HCT116 (cell line): ENCODE measurements at regions not wholly inside any gene's neighbourhood (a gene's known extent, or its start where the extent isn't known, plus 50 kb on each side); places are given as distances from the start of the nearest gene placed in this dataset.

ENCODE experiments used
- ATAC-seq: fragments of 200-7000 bp; cut with Tn5 transposase; 2 replicates; pipeline ENCODE4 v1.9.1; 2020; ENCODE audit warnings: mild to moderate bottlenecking, moderate library complexity
- BruUV-seq: library from RNA; stranded (reverse); fragments of 400-500 nt; replicated peaks from 2 replicates; lab custom pipeline; 2021; lab: Mats Ljungman, UMichigan
- CTCF ChIA-PET: fragments of 300-600 bp; sonication (Branson Sonifier 250); formaldehyde crosslinking; loops from one replicate; lab custom pipeline; 2021; ENCODE audit warnings: antibody characterized with exemption; lab: Charles Lee
- POLR2A ChIA-PET: fragments of 300-600, 350-600 bp; sonication (Branson Sonifier 250); formaldehyde crosslinking; loops from one replicate; lab custom pipeline; 2021; ENCODE audit warnings: antibody characterized with exemption; lab: Charles Lee
- RAD21 ChIA-PET, 2 experiments: fragments of 300-600 bp; sonication (Branson Sonifier 250); formaldehyde crosslinking; loops; one replicate each; lab custom pipeline; 2023; ENCODE audit warnings: low total read pairs in 2 of 2; ENCODE audit not compliant: uncharacterized antibody in 2 of 2, unreplicated experiment in 2 of 2, low non-redundant PET in 1 of 2; lab: Charles Lee
- DNase-seq: peaks from one replicate; pipeline ENCODE4 v3.0.0-alpha.2; 2010; ENCODE audit warnings: low read depth, low spot score
- H2AFZ ChIP-seq: fragments of 200-600 bp; shearing (Covaris generic), sonication (generic); 2 replicates; pipeline ENCODE4 v1.6.1; 2017; ENCODE audit warnings: low read depth, mixed run types, mixed read lengths, antibody characterized with exemption, low read length; ENCODE audit not compliant: poor library complexity, severe bottlenecking
- H3K27ac ChIP-seq: 2 replicates; pipeline ENCODE4 v1.5.1; 2012; ENCODE audit warnings: low read depth, low read length
- H3K27me3 ChIP-seq: fragments of 200-600 bp; sonication (generic); 2 replicates; pipeline ENCODE4 v1.6.1; 2016; ENCODE audit warnings: mixed run types, low read length, mixed read lengths; ENCODE audit not compliant: insufficient read depth
- H3K36me3 ChIP-seq, 2 experiments: fragments of 200-500 bp in 1 of 2; fragments of 200-600 bp in 1 of 2; sonication (Bioruptor generic) in 1 of 2; sonication (generic) in 1 of 2; 2 replicates each; pipeline versions ENCODE4 v1.5.1 to v1.6.1; 2014 to 2016; ENCODE audit warnings: low read length in 2 of 2, inconsistent platforms in 1 of 2, mixed read lengths in 1 of 2, mixed run types in 1 of 2; ENCODE audit not compliant: insufficient read depth in 2 of 2, control insufficient read depth in 1 of 2
- H3K4me1 ChIP-seq, 2 experiments: fragments of 200-600 bp in 1 of 2; sonication (generic) in 1 of 2; 2 replicates each; pipeline versions ENCODE4 v1.5.1 to v1.6.1; 2012 to 2017; ENCODE audit warnings: low read length in 2 of 2, inconsistent platforms in 1 of 2, mild to moderate bottlenecking in 1 of 2, mixed read lengths in 1 of 2, mixed run types in 1 of 2, moderate library complexity in 1 of 2; ENCODE audit not compliant: insufficient read depth in 2 of 2, control insufficient read depth in 1 of 2
- H3K4me2 ChIP-seq: fragments of 200-600 bp; sonication (generic); 2 replicates; pipeline ENCODE4 v1.6.1; 2017; ENCODE audit warnings: mixed run types, low read length, mixed read lengths
- H3K4me3 ChIP-seq, 2 experiments: fragments of 200-600 bp in 1 of 2; sonication (generic) in 1 of 2; replicated peaks in 1 of 2; 2 replicates each; pipeline ENCODE4 v1.5.1; 2011 to 2016; ENCODE audit warnings: low read length in 2 of 2, control low read depth in 1 of 2, low read depth in 1 of 2, mild to moderate bottlenecking in 1 of 2, mixed read lengths in 1 of 2, mixed run types in 1 of 2
- H3K79me2 ChIP-seq: fragments of 200-600 bp; sonication (generic); 2 replicates; pipeline ENCODE4 v1.6.1; 2017; ENCODE audit warnings: mild to moderate bottlenecking, mixed run types, low read length, moderate library complexity, mixed read lengths; ENCODE audit not compliant: insufficient read depth
- H3K9ac ChIP-seq: fragments of 200-600 bp; sonication (generic); 2 replicates; pipeline ENCODE4 v1.6.1; 2016; ENCODE audit warnings: low read length, mixed read lengths
- H3K9me2 ChIP-seq: fragments of 200-600 bp; sonication (generic), shearing (Covaris generic); 2 replicates; pipeline ENCODE4 v1.6.1; 2017; ENCODE audit warnings: mixed run types, mild to moderate bottlenecking, moderate library complexity; ENCODE audit not compliant: insufficient read depth
- H3K9me3 ChIP-seq, 2 experiments: fragments of 200-500 bp in 1 of 2; fragments of 200-600 bp in 1 of 2; sonication (Bioruptor generic) in 1 of 2; sonication (generic) in 1 of 2; 2 replicates each; pipeline ENCODE4 v1.6.1; 2014 to 2017; ENCODE audit warnings: low read length in 2 of 2, mixed read lengths in 2 of 2, inconsistent platforms in 1 of 2, low read depth in 1 of 2, mild to moderate bottlenecking in 1 of 2, mixed run types in 1 of 2, moderate library complexity in 1 of 2; ENCODE audit not compliant: control insufficient read depth in 1 of 2, insufficient read depth in 1 of 2
- H4K20me1 ChIP-seq: fragments of 200-600 bp; sonication (generic), shearing (Covaris generic); 2 replicates; pipeline ENCODE4 v1.6.1; 2017; ENCODE audit warnings: mixed run types, mild to moderate bottlenecking, moderate library complexity; ENCODE audit not compliant: insufficient read depth
- CBX3 ChIP-seq: IDR thresholded peaks from 2 replicates; pipeline ENCODE4 v1.6.1; 2012; ENCODE audit warnings: low read depth
- EGR1 ChIP-seq: IDR thresholded peaks from 2 replicates; pipeline ENCODE4 v1.6.1; 2012; ENCODE audit warnings: low read depth
- ELF1 ChIP-seq: IDR thresholded peaks from 2 replicates; pipeline ENCODE4 v1.6.1; 2012; ENCODE audit warnings: low read depth, borderline replicate concordance
- EZH2 ChIP-seq: fragments of 200-600 bp; sonication (generic); IDR thresholded peaks from 2 replicates; pipeline ENCODE4 v1.6.1; 2017; ENCODE audit warnings: antibody characterized with exemption, mixed run types
- JUND ChIP-seq: IDR thresholded peaks from 2 replicates; pipeline ENCODE4 v1.6.1; 2012
- POLR2AphosphoS5 ChIP-seq: IDR thresholded peaks from 2 replicates; pipeline ENCODE4 v1.6.1; 2011; ENCODE audit warnings: mild to moderate bottlenecking, low read depth, low read length, moderate library complexity
- RAD21 ChIP-seq: IDR thresholded peaks from 2 replicates; pipeline ENCODE4 v1.6.1; 2012; ENCODE audit warnings: low read depth, mild to moderate bottlenecking
- SIN3A ChIP-seq: IDR thresholded peaks from 2 replicates; pipeline ENCODE4 v1.6.1; 2012; ENCODE audit warnings: low read depth
- SP1 ChIP-seq: IDR thresholded peaks from 2 replicates; pipeline ENCODE4 v1.6.1; 2012; ENCODE audit warnings: low read depth
- SRF ChIP-seq: IDR thresholded peaks from 2 replicates; pipeline ENCODE4 v1.6.1; 2012; ENCODE audit warnings: low read depth
- YY1 ChIP-seq: IDR thresholded peaks from 2 replicates; pipeline ENCODE4 v1.6.1; 2011; ENCODE audit warnings: low read length, low read depth, moderate library complexity, mild to moderate bottlenecking; ENCODE audit not compliant: insufficient replicate concordance; ENCODE audit errors: extremely low read depth
- ZFX ChIP-seq: fragments of 450-650 bp; IDR thresholded peaks from 2 replicates; pipeline ENCODE4 v1.6.1; 2017
- intact Hi-C: fragments of 100-400 bp; cut with micrococcal nuclease; formaldehyde crosslinking; loops from 2 replicates; pipeline ENCODE4 v1.10.0; 2022
- TF ChIP-seq, protein P1 (sequence below): IDR thresholded peaks from 2 replicates; pipeline ENCODE4 v1.6.1; 2012
- TF ChIP-seq, protein P2 (sequence below): IDR thresholded peaks from 2 replicates; pipeline ENCODE4 v1.6.1; 2012
- TF ChIP-seq, protein P3 (sequence below), 3 experiments: fragments of 200-600 bp in 1 of 3; sonication (generic) in 1 of 3; IDR thresholded peaks in 2 of 3; conservative IDR thresholded peaks in 1 of 3; 2 replicates each; pipeline ENCODE4 v1.5.1; 2012 to 2017; ENCODE audit warnings: low read depth in 2 of 3, low read length in 2 of 3, antibody characterized with exemption in 1 of 3, borderline replicate concordance in 1 of 3, control low read depth in 1 of 3, mild to moderate bottlenecking in 1 of 3, mixed read lengths in 1 of 3, mixed run types in 1 of 3, moderate library complexity in 1 of 3; ENCODE audit not compliant: insufficient read depth in 1 of 3

DNA sequence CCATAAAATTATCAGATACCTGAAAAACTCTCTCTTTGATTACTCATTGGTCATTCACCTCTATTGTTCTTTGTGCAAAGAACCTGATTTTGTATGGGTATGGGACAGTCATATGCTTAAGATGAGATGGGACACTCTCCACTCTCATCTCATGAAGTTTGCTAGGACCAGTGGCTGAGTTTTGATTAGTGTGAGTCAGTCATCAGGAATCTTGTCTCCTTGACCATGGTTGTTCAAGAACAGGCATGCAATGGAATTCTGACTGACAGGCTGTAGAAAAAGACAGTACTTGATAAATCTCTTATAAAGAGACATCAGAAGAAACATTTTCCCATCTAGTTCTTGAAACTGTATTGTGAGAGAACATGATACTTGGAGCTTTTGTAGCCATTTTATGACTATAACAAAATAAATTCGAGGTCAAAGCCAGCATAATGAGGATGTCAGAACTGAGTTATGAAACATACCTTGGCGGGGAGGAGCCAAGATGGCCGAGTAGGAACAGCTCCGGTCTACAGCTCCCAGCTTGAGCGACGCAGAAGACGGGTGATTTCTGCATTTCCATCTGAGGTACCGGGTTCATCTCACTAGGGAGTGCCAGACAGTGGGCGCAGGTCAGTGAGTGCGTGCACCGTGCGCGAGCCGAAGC lies 367.0 kb downstream of the NR4A2 start:
- Histone ChIP-seq H3K27ac (no peak overlapping the region), H3K9me2 (no peaks in the 10 kb centered on the region), H3K27me3 (no peaks in the 10 kb centered on the region), H3K79me2 (no peaks in the 10 kb centered on the region), H3K9me3 (no peaks in the 10 kb centered on the region), H2AFZ (no peak overlapping the region), H3K4me2 (no peak overlapping the region), H3K36me3 (no peaks in the 10 kb centered on the region), H3K9ac (no peak overlapping the region), H3K4me3 (no peak overlapping the region), H3K4me1 (peaks cover 0 to 6% of the 10 kb centered on the region in 2 experiments; a peak in 1 of 4 replicates), H4K20me1 (no peaks in the 10 kb centered on the region)
- ChIA-PET POLR2A (no interaction called here), RAD21 (no interaction called here), CTCF (no interaction called here)
- no peak for DNase-seq
- TF ChIP-seq SP1 (no peak), EZH2 (no peak), SRF (no peak), POLR2AphosphoS5 (no peak), ZFX (no peak), EGR1 (no peak), ELF1 (no peak), RAD21 (no peak)
- TF ChIP-seq, protein P1, sequence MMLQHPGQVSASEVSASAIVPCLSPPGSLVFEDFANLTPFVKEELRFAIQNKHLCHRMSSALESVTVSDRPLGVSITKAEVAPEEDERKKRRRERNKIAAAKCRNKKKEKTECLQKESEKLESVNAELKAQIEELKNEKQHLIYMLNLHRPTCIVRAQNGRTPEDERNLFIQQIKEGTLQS = no peak
- TF ChIP-seq, protein P2, sequence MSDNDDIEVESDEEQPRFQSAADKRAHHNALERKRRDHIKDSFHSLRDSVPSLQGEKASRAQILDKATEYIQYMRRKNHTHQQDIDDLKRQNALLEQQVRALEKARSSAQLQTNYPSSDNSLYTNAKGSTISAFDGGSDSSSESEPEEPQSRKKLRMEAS = no peak
- ATAC-seq = no peak; the same call in 1 of the 2 replicates
- BruUV-seq = no TSS peak
- intact Hi-C loops = no loop called here

DNA sequence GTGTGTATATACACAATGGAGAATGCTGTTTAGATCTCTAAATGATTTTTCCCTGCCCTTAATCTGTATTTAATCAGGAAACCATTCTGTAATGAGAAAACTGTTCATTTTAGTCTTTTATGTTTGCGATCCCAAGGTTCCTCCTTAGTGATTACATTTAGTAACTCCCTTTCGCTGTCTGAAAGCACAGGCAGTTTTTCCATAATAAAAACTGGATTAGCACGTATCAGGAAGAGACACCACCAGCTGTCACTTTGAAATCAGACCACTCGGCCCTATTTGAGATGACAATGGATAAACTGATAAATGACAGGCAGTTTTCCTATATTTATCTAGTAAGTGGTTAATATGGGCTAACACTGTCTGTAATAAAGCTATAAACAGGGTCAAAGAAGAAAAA lies 370.9 kb downstream of the NR4A2 start:
- Histone ChIP-seq H3K9ac (no peak overlapping the region), H4K20me1 (no peaks in the 10 kb centered on the region), H3K36me3 (no peaks in the 10 kb centered on the region), H3K9me2 (no peaks in the 10 kb centered on the region), H3K4me1 (peaks cover 0 to 6% of the 10 kb centered on the region in 2 experiments; a peak in 1 of 4 replicates), H3K9me3 (no peaks in the 10 kb centered on the region), H3K79me2 (no peaks in the 10 kb centered on the region), H3K27me3 (no peaks in the 10 kb centered on the region), H3K4me2 (no peak overlapping the region), H3K27ac (no peak overlapping the region), H3K4me3 (no peak overlapping the region), H2AFZ (no peak overlapping the region)
- CTCF ChIA-PET = no interaction called here
- ATAC-seq (no peak), DNase-seq (no peak)
- intact Hi-C loops = no loop called here
- BruUV-seq = no TSS peak
- RAD21 ChIA-PET = no interaction called here
- POLR2A ChIA-PET = no interaction called here
- TF ChIP-seq EGR1 (no peak), SIN3A (no peak), CBX3 (no peak), ELF1 (no peak), YY1 (no peak), JUND (no peak)
- TF ChIP-seq, protein P3, sequence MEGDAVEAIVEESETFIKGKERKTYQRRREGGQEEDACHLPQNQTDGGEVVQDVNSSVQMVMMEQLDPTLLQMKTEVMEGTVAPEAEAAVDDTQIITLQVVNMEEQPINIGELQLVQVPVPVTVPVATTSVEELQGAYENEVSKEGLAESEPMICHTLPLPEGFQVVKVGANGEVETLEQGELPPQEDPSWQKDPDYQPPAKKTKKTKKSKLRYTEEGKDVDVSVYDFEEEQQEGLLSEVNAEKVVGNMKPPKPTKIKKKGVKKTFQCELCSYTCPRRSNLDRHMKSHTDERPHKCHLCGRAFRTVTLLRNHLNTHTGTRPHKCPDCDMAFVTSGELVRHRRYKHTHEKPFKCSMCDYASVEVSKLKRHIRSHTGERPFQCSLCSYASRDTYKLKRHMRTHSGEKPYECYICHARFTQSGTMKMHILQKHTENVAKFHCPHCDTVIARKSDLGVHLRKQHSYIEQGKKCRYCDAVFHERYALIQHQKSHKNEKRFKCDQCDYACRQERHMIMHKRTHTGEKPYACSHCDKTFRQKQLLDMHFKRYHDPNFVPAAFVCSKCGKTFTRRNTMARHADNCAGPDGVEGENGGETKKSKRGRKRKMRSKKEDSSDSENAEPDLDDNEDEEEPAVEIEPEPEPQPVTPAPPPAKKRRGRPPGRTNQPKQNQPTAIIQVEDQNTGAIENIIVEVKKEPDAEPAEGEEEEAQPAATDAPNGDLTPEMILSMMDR (IDR thresholded peaks at IDR 0.05 in 2 of 3, conservative IDR thresholded peaks at IDR 0.05 in 1 of 3; ENCODE audit: borderline replicate concordance in 1 of 3, insufficient read depth in 1 of 3, low read depth in 2 of 3, low read length in 2 of 3) = no peak
